Gastrocnemius medialis (tissue), 4 donors: ENCODE measurements at regions not wholly inside any gene's neighbourhood (a gene's known extent, or its start where the extent isn't known, plus 50 kb on each side); places are given as distances from the start of the nearest gene placed in this dataset.

Experiments
- POLR2A ChIP-seq, 2 donors: fragments of 450-650 bp; IDR thresholded peaks; one replicate each; pipeline ENCODE4 v1.6.1; 2017; ENCODE audit warnings: antibody characterized with exemption in 2 of 2, mild to moderate bottlenecking in 2 of 2, moderate library complexity in 2 of 2
- TF ChIP-seq, protein P1 (sequence below), 5 experiments: fragments of 450-650 bp in 3 of 5; fragments of 200-600 bp in 2 of 5; sonication (generic) in 2 of 5; IDR thresholded peaks in 4 of 5; conservative IDR thresholded peaks in 1 of 5; 1 replicate in 4 of 5; 2 replicates in 1 of 5; pipeline ENCODE4 v1.5.1; 2016 to 2019; ENCODE audit warnings: antibody characterized with exemption in 5 of 5, mild to moderate bottlenecking in 3 of 5, moderate library complexity in 3 of 5

DNA sequence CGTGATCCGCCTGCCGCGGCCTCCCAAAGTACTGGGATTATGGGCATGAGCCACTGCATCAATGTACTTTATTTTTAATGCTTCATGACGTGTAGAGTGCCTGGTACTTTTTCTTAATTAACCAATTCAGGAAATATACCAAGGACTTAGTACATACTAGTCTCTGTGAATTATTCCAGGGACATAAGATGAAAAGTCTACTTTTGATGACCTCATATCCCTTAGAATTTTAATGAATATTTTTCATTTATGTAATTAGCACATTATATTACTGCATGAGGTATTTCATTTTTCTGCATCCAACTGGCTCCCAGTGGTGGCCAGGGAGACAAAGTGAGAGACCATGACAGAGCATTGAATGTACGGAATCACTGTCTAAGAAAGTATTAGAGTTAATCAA is 577.7 kb upstream of the NOVA1 start:
- TF ChIP-seq, protein P1, sequence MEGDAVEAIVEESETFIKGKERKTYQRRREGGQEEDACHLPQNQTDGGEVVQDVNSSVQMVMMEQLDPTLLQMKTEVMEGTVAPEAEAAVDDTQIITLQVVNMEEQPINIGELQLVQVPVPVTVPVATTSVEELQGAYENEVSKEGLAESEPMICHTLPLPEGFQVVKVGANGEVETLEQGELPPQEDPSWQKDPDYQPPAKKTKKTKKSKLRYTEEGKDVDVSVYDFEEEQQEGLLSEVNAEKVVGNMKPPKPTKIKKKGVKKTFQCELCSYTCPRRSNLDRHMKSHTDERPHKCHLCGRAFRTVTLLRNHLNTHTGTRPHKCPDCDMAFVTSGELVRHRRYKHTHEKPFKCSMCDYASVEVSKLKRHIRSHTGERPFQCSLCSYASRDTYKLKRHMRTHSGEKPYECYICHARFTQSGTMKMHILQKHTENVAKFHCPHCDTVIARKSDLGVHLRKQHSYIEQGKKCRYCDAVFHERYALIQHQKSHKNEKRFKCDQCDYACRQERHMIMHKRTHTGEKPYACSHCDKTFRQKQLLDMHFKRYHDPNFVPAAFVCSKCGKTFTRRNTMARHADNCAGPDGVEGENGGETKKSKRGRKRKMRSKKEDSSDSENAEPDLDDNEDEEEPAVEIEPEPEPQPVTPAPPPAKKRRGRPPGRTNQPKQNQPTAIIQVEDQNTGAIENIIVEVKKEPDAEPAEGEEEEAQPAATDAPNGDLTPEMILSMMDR (IDR thresholded peaks at IDR 0.05 in 4 of 5, conservative IDR thresholded peaks at IDR 0.05 in 1 of 5): no peak
- TF ChIP-seq POLR2A (IDR thresholded peaks at IDR 0.05): no peak
